NCI-H345 (cell line): ENCODE measurements at regions not wholly inside any gene's neighbourhood (a gene's known extent, or its start where the extent isn't known, plus 50 kb on each side); places are given as distances from the start of the nearest gene placed in this dataset.

ENCODE experiments used
- DNase-seq: peaks from one replicate; lab custom pipeline; 2025; lab: John Stamatoyannopoulos, UW

GRCh38 chr2:226431288-226431948 is 368.2 kb downstream of the IRS1 start:
- DNase-seq: no peak

GRCh38 chr2:226429476-226429875 is 370.1 kb downstream of the IRS1 start:
- DNase-seq: no peak

GRCh38 chr2:226427538-226428307 is 371.9 kb downstream of the IRS1 start:
- no peak for DNase-seq

DNA sequence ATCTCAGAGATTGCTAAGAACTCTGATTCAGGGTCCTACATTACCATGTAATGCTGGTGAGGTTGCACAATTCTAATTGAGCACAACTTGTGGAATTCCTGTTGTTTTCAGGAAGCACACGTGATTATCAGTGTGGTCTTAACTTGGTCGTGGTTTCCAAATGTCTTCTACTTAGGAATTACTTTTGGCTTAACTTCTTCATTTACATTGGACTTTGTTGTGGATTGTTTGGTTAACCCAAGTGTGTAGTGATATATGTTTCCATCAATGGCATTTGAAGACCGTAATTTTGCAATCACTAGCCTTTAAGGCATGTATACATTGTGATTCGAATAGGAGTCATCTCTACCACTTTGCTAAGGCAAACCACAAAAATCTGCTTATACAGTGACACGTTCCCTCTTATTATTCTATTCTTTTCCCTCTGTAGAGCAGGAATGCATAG is 373.3 kb downstream of the IRS1 start:
- DNase-seq: no peak

- no peak for DNase-seq
These were observed 374.6 kb downstream of the IRS1 start for GRCh38 chr2:226424971-226425370.

DNA sequence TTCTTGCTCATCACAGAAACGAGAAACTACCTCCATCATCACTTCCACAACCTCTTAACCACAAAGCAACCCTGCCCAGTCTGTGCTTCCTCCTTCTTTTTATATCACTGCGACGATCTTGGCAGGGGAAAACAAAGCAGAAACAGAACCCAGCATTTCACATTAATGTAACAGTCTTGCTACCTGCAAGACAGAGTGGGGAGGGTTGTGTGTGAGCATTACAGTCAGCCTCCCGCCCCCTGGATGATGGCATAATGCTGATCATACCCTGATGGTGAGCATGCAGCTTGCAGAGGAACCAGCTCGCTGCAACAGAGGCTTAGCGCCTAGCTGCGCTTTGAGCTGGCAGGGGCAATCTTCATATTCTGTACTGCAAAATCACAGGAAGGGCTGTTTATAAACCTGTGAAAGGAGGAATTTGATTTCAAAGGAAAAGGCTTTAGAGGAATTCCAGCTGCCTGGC is 376.1 kb downstream of the IRS1 start:
- no peak for DNase-seq

DNA sequence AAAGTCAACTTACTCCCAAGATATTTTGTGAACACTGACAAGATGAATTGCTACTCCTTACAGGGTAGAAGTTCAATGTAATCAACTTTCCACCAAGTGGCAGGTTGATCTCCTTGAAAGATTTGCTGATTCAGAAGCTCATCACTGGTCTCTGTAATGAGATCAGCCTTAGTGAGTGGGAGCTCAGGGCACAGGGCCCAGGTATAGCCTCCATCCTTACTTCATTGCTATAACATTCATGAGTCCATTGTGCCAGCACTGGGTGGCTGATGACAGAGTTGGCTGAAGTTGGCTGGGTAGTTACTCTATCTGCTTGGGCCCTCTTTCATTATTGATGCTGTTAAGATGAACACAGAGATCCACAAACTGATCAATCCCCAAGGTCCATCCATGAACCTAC is 379.0 kb downstream of the IRS1 start:
- DNase-seq: no peak

GRCh38 chr2:226418521-226418920 is 381.1 kb downstream of the IRS1 start:
- DNase-seq: no peak

- DNase-seq: no peak
These were observed 385.3 kb downstream of the IRS1 start for GRCh38 chr2:226414335-226414734.

DNA sequence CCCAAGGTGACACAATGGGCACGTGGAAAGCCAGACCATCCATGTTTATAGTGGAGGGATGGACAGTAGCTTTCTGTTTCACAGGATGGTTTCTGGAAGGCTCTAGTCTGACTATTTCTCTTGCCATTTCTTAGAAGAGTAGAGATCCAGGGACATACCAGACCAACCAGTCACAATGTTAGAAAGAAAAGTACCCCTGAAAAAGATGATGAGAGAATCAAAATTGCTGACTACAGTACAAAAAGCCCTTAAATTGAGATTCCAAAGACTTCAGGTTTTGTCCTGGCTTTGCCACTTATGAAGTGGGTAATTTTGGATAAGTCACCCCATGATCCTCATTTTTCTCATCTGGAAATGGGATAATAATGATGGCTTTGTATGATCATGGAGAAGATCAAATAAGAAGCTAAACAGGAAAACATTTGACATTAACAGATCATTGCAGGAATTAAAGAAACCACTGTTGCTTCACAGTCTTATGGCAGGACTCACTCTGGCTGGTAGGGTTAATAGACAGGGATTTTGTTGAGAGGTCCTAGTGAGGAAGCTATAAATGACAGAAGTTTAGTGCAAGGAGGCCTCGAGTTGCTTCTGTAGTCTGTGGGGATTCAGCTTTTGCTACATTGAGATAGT is 386.0 kb downstream of the IRS1 start:
- no peak for DNase-seq

DNA sequence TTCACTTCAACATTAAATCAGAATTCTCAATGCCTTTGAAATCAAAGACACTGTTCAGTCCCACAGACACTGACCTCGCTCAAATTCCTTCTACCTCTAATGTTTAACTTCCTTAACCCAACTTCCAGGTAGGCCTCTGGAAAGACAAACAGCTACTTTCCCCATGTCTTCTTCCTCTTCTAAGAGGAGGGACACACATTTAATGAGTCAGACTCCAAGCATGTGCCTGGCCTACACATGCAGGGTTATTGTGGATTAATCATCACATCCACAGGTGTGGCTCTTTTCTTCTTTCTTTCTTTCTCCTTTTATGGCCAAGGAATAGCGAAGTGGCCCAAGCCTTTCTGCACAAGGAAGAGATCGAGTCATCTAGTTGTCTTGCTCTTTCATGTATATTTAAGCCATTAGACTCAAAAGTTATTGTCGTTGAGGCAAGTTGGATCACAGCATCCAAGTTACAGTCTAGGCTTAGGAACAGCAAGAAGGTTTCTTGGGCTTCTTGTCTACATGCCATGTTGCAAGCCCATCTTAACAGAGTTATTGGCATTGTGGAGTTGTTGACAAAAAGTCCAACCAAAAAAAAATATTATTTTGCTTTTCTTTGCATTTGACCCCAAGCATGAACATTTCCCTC is 387.8 kb downstream of the IRS1 start:
- no peak for DNase-seq

DNA sequence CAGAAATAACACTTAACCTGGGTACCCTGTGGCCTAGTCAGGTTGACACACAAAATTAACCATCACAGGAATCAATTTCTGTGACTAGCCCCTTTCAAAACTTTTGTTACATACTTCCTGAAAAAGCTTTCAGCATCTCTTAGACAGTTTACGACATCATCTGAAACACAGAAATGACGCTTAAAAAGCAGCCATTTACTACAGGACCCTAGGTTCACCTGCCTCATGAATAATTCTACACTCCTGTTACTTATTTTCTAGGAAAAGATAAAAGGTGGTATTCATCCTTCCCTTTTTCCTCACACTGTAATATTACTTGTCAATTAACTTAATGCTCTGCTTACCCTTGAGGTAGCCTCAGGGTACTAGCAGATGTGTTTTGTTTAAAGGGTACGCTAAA is 388.4 kb downstream of the IRS1 start:
- DNase-seq: no peak

GRCh38 chr2:226410247-226410835 is 389.3 kb downstream of the IRS1 start:
- no peak for DNase-seq

DNA sequence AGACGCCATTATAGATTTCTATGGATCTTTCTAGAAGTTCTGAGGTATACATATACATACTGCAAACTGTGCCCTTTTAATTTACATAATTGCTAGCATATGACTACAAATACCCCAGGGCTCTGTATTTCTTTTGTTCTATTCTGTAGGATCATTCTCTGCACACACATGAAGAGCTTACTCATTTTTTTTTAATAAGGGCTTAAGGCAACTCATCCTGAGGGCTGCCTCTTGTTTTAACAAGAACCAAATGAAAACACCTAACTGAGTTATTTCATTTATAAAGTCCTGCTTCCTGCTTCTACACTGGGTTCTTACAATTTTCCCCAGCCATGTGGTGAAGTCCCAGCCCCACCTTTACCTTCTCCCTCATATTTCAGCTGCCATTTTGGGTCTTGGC is 390.5 kb downstream of the IRS1 start:
- DNase-seq: no peak

GRCh38 chr2:226408141-226408540 is 391.5 kb downstream of the IRS1 start:
- DNase-seq: no peak

- DNase-seq: no peak
These were observed 392.5 kb downstream of the IRS1 start for GRCh38 chr2:226407135-226407534.

DNA sequence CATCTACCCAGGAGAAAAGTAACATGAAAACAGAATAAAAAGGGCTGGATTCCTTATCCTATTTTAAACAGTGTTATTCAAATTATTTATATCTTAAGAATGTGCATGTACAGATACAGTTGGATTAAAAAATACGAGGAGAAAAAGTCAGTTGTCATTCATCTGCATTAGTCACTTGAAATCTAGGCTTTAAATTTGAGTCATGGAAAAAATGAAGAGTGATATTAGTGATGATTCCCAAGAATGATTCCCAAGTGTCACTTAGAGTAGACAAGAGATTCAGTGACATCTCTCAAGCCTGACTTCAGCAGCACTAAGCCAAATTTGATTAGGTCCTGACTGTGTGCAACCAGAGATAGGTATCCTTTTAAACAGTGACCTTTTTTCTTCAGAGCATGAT is 394.2 kb downstream of the IRS1 start:
- no peak for DNase-seq

GRCh38 chr2:226403369-226403768 is 396.3 kb downstream of the IRS1 start:
- no peak for DNase-seq

DNA sequence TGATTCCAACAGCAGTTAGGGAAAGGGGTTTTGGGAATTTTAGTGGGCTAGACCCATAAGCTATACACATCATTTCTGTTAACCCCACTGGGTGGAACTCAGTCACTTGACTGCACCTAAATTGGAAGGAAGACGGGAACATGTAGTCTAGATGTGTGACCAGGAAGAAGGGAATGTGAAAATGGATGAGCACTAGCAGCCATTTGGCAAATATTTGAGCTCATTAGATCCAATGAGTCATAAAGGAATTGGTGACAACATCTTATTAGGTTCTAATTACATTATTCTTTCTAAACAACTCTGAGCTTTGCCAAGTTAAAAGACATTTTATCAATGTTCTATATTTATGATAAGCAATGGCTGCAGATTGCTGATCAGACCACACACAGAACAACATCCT is 400.6 kb downstream of the IRS1 start:
- DNase-seq: no peak

DNA sequence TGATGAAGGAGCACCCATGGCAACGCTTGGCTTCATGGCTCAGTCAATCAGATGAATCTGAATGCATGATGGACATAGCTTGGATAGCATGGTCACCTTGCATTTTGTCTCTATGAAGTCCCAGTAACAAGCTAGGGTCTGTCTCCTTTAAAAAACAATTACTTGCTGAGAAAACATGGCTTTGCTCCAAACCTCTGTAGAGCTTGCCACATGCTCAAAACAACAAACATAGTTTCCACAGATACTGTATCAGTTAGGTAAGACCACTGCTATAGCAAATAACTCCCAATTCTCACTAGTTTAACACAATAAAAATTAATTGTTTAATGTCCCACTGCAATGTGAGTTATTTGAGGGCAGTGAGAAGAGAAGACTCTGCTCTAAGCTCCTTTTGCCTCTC is 401.0 kb downstream of the IRS1 start:
- no peak for DNase-seq

DNA sequence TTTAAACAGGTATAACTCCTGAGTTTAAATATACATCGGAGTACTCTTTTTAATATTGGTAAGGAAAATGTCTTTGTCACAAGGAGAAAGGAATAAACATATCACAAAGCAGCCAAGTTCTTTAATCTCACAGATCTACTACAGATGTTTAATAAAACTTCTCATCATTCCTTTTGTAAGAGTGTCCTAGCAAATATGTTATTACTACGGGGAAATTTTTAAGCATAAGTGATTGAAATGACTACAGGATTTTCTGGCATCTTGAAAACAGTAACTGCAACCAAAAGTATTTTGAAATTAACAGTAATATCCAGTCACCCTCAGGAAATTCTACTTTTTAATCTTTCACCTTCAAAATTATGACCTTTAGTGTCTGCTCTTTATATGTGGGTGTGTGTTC is 403.1 kb downstream of the IRS1 start:
- DNase-seq: no peak

DNA sequence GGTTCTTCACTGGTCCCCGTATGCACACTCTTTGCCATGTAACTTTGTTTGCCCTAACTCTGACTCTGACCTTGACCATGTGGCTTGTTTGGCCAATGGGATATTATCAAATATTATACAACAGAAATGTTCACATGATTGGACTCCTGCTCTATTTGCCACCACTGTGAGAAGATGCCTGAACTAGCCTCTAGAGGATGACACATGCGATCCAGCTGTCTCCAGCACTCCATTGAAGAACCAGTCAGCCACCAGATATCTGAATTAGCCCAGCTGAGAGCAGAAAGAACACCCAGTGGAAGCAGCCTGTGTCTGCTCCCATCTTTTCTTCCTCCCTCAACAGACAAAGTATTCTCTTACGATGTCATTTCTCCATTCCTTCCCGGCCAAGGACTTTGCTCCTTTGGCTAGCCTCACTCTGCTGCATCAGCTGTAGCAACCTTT is 412.1 kb downstream of the IRS1 start:
- DNase-seq: no peak
